Spleen (tissue), 11 donors: ENCODE measurements at regions not wholly inside any gene's neighbourhood (a gene's known extent, or its start where the extent isn't known, plus 50 kb on each side); places are given as distances from the start of the nearest gene placed in this dataset.

Experiments
- DNase-seq: peaks from one replicate; pipeline ENCODE4 v3.0.0-alpha.2; 2020
- H3K27ac ChIP-seq, 8 donors: fragments of 200-600 bp; sonication (generic) in 7 of 8; 1 replicate in 4 of 8; 2 replicates in 4 of 8; pipeline versions ENCODE4 v1.5.0 to v1.8.0; 2016 to 2021; ENCODE audit warnings: inconsistent platforms in 4 of 8, mild to moderate bottlenecking in 4 of 8, moderate library complexity in 1 of 8
- H3K27me3 ChIP-seq, 7 donors: fragments of 200-600 bp; sonication (generic) in 6 of 7; replicated peaks in 1 of 7; 1 replicate in 4 of 7; 2 replicates in 3 of 7; pipeline versions ENCODE4 v1.5.0 to v1.8.0; 2016 to 2021; ENCODE audit warnings: inconsistent platforms in 3 of 7, mild to moderate bottlenecking in 1 of 7
- H3K36me3 ChIP-seq, 6 donors: fragments of 200-600 bp; sonication (generic) in 5 of 6; 1 replicate in 4 of 6; 2 replicates in 2 of 6; pipeline versions ENCODE4 v1.5.0 to v1.8.0; 2016 to 2021; ENCODE audit warnings: inconsistent platforms in 2 of 6
- H3K4me1 ChIP-seq, 6 donors: fragments of 200-600 bp; sonication (generic) in 5 of 6; 1 replicate in 3 of 6; 2 replicates in 3 of 6; pipeline versions ENCODE4 v1.5.0 to v1.8.0; 2016 to 2021; ENCODE audit warnings: inconsistent platforms in 3 of 6
- H3K4me3 ChIP-seq, 8 donors: fragments of 200-600 bp; sonication (generic) in 7 of 8; 1 replicate in 4 of 8; 2 replicates in 4 of 8; pipeline versions ENCODE4 v1.5.0 to v1.8.0; 2016 to 2021; ENCODE audit warnings: inconsistent platforms in 4 of 8, mild to moderate bottlenecking in 4 of 8, moderate library complexity in 2 of 8
- H3K9me3 ChIP-seq, 8 donors: fragments of 200-600 bp; sonication (generic) in 7 of 8; 1 replicate in 4 of 8; 2 replicates in 4 of 8; pipeline versions ENCODE4 v1.5.0 to v1.8.0; 2016 to 2021; ENCODE audit warnings: inconsistent platforms in 4 of 8
- POLR2A ChIP-seq, 3 donors: fragments of 450-650 bp; IDR thresholded peaks; one replicate each; pipeline ENCODE4 v1.5.1; 2017; ENCODE audit warnings: antibody characterized with exemption in 3 of 3, mild to moderate bottlenecking in 1 of 3
- POLR2AphosphoS5 ChIP-seq, 3 donors: sonication (generic); formaldehyde crosslinking; IDR thresholded peaks; one replicate each; pipeline ENCODE4 v1.5.1; 2017; ENCODE audit warnings: antibody characterized with exemption in 3 of 3
- WGBS, 5 donors: extraction: QIAGEN DNeasy Blood & Tissue Kit in 3 of 5; methylation state at CpG; one replicate each; pipeline versions ENCODE4 v1.1.5 to v1.1.7; 2013 to 2018; 5-methylcytosine and 5-hydroxymethylcytosine counted together
- intact Hi-C: fragments of 100-400 bp; cut with DNase I; formaldehyde crosslinking; loops from one replicate; pipeline ENCODE4 v1.15.0; 2023; ENCODE audit warnings: low total_unique reads
- TF ChIP-seq, protein P1 (sequence below), 11 experiments: fragments of 200-600 bp in 7 of 11; fragments of 450-650 bp in 4 of 11; sonication (generic) in 4 of 11; IDR thresholded peaks in 8 of 11; conservative IDR thresholded peaks in 3 of 11; 1 replicate in 7 of 11; 2 replicates in 4 of 11; pipeline versions ENCODE4 v1.4.0 to v1.8.0; 2016 to 2021; ENCODE audit warnings: antibody characterized with exemption in 11 of 11, inconsistent platforms in 4 of 11, mild to moderate bottlenecking in 1 of 11
- donor health status: healthy with polysubstance abuse.
- donor health status: DM: no; HTN: no; CAD: no; lungs with moderate emphysema.
- donor health status: DM: no; HTN: no; CAD: no.
- donor health status: Bipolar disorder and iron deficiency.
- donor health status: healthy.
- donor health status: DM: no; HTN: no; CAD: no.
- donor health status: DM: yes; HTN: yes; CAD: no.

DNA sequence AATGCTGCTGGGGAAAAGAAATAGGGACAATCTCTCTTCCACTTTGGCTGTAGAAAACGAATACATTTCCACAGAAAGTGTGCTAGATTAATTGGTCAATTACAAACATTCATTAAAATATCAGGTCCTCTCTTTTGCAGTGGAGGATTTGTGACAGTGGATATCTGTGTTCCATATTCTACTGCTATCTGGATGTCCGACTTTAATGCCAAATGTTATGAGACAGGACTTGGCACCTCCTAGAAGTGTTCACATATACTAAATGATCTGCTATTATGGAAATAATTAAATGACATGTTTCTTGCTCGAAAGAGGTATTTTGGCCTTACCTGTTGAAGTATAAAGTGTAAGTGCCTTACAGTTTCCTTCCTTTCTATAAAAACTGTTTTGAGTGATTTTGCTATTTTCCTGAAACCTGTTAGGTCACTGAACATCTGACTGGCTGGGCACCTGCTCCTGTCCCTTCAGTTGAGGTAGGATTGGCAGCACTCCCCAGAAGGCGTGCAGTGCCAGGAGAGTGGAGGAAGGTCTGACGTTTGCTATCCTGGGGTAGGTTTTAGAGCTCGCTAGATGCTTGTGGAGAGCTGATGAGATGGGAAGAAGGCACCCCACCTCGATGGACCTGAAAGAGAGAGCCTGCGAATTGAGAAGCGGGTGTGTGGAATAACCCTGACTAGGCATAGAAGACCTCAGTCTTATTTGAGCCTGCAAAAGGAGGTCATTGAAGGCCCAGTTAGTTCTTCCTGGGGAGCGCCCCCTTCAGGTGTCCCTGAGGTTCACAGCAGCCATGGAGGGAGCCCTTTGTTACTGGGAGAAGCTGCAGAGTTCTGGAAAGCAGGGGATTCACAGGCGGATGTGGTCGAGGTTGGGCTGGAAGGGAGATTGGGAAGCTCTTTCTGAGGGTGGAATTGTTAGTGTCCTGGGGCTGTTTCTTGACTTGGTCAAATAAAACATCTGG is 159.4 kb upstream of the ZNF267 start:
- intact Hi-C loops, result loop anchor here (10.0 kb wide), 1 partner anchor 229 kb away; the partner anchor contains the start of gene SLC5A2
- 57 to 68% (median 64%) methylated on average over 12 of the region's 12 CpGs for WGBS, 5 donors
- H3K27ac ChIP-seq, result peak overlapping the region; percentile 93 to 97 (median 96)

DNA sequence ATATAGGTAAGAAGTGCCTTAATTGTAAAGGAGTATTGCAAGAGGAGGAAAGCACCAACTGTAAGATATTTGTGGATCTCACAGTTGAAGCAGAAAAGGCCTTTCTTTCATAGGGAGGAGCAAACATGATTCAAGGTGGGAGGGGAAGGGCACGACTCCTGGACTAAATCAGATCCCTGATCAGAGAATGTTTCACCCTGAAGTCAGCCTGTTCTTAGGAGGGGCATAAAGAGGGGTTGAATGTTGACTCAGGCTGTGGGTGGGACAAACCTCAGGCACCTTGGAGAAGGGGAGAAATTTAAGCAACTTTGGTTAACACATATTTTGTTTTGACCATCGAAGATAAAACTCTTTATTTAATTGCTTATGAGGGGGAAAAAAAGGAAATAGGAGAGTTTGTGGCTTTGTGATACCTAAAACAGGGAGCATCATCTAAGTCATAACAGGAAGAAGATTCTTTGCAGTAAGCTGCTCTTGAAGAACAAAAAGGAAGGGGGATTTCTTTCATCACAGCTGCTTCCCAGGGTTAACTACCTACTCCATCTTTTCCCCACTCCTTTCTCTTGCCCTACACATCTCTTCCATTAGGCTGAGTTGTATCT is 158.6 kb upstream of the ZNF267 start:
- H3K9me3 ChIP-seq, result peaks cover 0 to 7% (median 0%) of the 10 kb centered on the region in 8 donors
- intact Hi-C loops, result loop anchor here (10.0 kb wide), 1 partner anchor 230 kb away; the partner anchor contains the start of gene SLC5A2
- H3K27me3 ChIP-seq, result no peaks in the 10 kb centered on the region
- no peak for DNase-seq
- peak overlapping the region in 4 of 8 donors; percentile 8 to 97 (median 58) for H3K27ac ChIP-seq
- H3K36me3 ChIP-seq, result peaks cover 0 to 39% (median 3%) of the 10 kb centered on the region in 6 donors
- peak overlapping the region in 2 of 8 donors; percentile 89 to 90 for H3K4me3 ChIP-seq
- TF ChIP-seq, protein P1, sequence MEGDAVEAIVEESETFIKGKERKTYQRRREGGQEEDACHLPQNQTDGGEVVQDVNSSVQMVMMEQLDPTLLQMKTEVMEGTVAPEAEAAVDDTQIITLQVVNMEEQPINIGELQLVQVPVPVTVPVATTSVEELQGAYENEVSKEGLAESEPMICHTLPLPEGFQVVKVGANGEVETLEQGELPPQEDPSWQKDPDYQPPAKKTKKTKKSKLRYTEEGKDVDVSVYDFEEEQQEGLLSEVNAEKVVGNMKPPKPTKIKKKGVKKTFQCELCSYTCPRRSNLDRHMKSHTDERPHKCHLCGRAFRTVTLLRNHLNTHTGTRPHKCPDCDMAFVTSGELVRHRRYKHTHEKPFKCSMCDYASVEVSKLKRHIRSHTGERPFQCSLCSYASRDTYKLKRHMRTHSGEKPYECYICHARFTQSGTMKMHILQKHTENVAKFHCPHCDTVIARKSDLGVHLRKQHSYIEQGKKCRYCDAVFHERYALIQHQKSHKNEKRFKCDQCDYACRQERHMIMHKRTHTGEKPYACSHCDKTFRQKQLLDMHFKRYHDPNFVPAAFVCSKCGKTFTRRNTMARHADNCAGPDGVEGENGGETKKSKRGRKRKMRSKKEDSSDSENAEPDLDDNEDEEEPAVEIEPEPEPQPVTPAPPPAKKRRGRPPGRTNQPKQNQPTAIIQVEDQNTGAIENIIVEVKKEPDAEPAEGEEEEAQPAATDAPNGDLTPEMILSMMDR (IDR thresholded peaks at IDR 0.05 in 8 of 11, conservative IDR thresholded peaks at IDR 0.05 in 3 of 11), result no peak
- 36 to 49% (median 42%) methylated on average over 2 of the region's 2 CpGs for WGBS, 5 donors
- H3K4me1 ChIP-seq, result peaks cover 17 to 56% (median 28%) of the 10 kb centered on the region in 6 donors

More for the DNA sequence above, 159.4 kb upstream of the ZNF267 start:
- peak overlapping the region; percentile 59 to 91 (median 86) for H3K4me3 ChIP-seq
- DNase-seq, result no peak
- H3K36me3 ChIP-seq, result peaks cover 0 to 39% (median 3%) of the 10 kb centered on the region in 6 donors
- peaks cover 0 to 3% (median 0%) of the 10 kb centered on the region in 8 donors for H3K9me3 ChIP-seq
- no peaks in the 10 kb centered on the region for H3K27me3 ChIP-seq
- TF ChIP-seq POLR2A (IDR thresholded peaks at IDR 0.05), result no peak
- TF ChIP-seq, protein P1 (IDR thresholded peaks at IDR 0.05 in 8 of 11, conservative IDR thresholded peaks at IDR 0.05 in 3 of 11), result peak in 1 of 11 experiments; percentile 31
- peaks cover 17 to 51% (median 28%) of the 10 kb centered on the region in 6 donors for H3K4me1 ChIP-seq

GRCh38 chr16:31715915-31716314 is 157.7 kb upstream of the ZNF267 start:
- peaks cover 0 to 42% (median 3%) of the 10 kb centered on the region in 6 donors for H3K36me3 ChIP-seq
- H3K4me1 ChIP-seq, result peaks cover 17 to 56% (median 28%) of the 10 kb centered on the region in 6 donors
- intact Hi-C loops, result loop anchor here (10.0 kb wide), 1 partner anchor 231 kb away; the partner anchor contains the start of gene SLC5A2
- DNase-seq, result no peak
- no peak overlapping the region for H3K4me3 ChIP-seq
- H3K9me3 ChIP-seq, result peaks cover 0 to 14% (median 3%) of the 10 kb centered on the region in 8 donors
- peak overlapping the region in 2 of 8 donors; percentile 8 to 97 for H3K27ac ChIP-seq
- no peaks in the 10 kb centered on the region for H3K27me3 ChIP-seq
- no peak for TF ChIP-seq POLR2AphosphoS5 (IDR thresholded peaks at IDR 0.05)
- no peak for TF ChIP-seq POLR2A (IDR thresholded peaks at IDR 0.05)
- TF ChIP-seq, protein P1 (IDR thresholded peaks at IDR 0.05 in 8 of 11, conservative IDR thresholded peaks at IDR 0.05 in 3 of 11), result no peak
- WGBS, 5 donors, result 95 to 99% (median 97%) methylated on average over 4 of the region's 4 CpGs
